ENCODE measurements at regions not wholly inside any gene's neighbourhood (a gene's known extent, or its start where the extent isn't known, plus 50 kb on each side); places are given as distances from the start of the nearest gene placed in this dataset.

DNA sequence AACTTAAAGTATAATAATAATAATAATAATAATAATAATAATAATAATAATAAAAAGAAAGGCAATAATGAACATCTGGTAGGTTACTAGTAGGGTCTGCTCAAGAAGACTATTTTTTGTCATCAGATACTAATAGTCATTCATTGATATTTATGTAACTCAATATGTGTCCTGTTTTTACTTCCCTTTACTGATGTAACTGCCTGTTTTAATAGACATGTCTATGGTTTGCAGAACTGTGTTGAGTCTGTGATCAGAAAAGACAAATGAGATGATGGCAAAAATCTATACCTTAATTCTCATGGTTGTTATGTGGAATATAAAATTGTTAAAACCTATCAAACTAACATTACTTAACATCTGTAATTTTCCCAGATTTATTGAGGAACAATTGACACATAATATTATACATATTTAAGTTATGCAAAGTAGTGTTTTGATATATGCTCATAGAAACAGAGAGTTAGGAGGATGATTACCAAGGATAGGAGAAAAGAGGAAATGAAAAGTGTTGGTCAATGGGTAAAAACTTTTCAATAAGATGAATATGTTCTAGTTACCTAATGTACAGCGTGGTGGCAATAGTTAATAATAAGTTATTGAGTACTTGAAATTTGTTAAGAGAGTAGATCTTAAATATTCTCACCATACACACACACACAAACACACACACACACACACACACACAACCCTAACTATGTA, 699.4 kb downstream of the ZPLD1 start:
- TF ChIP-seq SIN3A (conservative IDR thresholded peaks at IDR 0.05 in 1 of 2, IDR thresholded peaks at IDR 0.05 in 1 of 2; ENCODE audit: low read depth in 1 of 2, low read length in 2 of 2): no peak
- TF ChIP-seq, protein P1, sequence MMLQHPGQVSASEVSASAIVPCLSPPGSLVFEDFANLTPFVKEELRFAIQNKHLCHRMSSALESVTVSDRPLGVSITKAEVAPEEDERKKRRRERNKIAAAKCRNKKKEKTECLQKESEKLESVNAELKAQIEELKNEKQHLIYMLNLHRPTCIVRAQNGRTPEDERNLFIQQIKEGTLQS (IDR thresholded peaks at IDR 0.05; ENCODE audit: insufficient read depth, low read depth, low read length): no peak
- TF ChIP-seq, protein P2, sequence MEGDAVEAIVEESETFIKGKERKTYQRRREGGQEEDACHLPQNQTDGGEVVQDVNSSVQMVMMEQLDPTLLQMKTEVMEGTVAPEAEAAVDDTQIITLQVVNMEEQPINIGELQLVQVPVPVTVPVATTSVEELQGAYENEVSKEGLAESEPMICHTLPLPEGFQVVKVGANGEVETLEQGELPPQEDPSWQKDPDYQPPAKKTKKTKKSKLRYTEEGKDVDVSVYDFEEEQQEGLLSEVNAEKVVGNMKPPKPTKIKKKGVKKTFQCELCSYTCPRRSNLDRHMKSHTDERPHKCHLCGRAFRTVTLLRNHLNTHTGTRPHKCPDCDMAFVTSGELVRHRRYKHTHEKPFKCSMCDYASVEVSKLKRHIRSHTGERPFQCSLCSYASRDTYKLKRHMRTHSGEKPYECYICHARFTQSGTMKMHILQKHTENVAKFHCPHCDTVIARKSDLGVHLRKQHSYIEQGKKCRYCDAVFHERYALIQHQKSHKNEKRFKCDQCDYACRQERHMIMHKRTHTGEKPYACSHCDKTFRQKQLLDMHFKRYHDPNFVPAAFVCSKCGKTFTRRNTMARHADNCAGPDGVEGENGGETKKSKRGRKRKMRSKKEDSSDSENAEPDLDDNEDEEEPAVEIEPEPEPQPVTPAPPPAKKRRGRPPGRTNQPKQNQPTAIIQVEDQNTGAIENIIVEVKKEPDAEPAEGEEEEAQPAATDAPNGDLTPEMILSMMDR (IDR thresholded peaks at IDR 0.05; ENCODE audit: control extremely low read depth in 1 of 3, insufficient read depth in 1 of 3, low read depth in 1 of 3, low read length in 3 of 3): no peak
